Hematopoietic multipotent progenitor cell treated with erythropoietin and hydrocortisone succinate and interleukin-3 and kit ligand, for 17 days (in vitro differentiated cells): ENCODE measurements at regions not wholly inside any gene's neighbourhood (a gene's known extent, or its start where the extent isn't known, plus 50 kb on each side); places are given as distances from the start of the nearest gene placed in this dataset.
"Not testable (repeated sequence)": the region's sequence is repeated elsewhere in the genome, so short reads cannot be mapped to it uniquely, and the experiment has no call there.

ENCODE experiments used
- DNase-seq: peaks from one replicate; pipeline ENCODE4 v3.0.0-alpha.2; 2015; ENCODE audit warnings: low spot score

DNA sequence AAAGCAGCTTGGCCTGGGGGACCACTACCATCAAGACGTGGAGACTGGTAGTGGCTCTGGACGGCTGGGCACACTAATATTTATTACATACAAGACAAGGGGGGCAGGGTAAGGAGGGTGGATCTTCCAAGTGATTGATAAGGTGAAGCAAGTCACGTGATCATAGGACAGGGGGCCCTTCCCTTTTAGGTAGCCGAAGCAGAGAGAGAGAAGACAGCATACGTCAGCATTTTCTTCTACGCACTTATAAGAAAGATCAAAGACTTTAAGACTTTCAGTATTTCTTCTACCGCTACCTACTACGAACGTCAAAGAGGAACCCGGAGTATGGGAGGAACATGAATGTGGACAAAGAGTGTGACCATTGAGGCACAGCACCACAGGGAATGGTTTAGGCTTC lies 307.9 kb downstream of the RPIA start:
- no peak for DNase-seq

GRCh38 chr2:89000235-89000634 lies 308.8 kb downstream of the RPIA start:
- no peak for DNase-seq

DNA sequence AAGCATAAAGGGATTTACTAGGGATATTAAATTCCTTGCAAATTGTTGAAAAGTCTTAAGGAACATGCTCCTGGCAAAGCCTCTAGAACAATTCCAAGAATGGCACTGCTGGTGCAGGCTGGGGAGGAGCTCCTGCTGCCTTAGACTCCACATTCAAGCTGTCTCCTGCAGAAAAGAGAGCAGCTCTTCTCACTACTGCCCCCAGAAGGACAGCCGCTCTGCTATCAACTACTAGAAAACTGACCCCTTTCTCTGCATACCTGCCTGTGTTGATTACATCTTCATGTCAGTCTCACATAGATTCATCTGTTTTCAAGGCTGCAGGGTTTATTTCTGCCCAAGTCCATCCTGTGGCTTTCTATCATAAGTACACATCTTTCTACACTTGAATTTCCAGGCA lies 312.8 kb downstream of the RPIA start:
- DNase-seq: not testable (repeated sequence)

- DNase-seq: not testable (repeated sequence)
These were observed 329.1 kb downstream of the RPIA start for GRCh38 chr2:89020566-89020965.

GRCh38 chr2:89026296-89026695 lies 334.8 kb downstream of the RPIA start:
- DNase-seq: not testable (repeated sequence)

DNA sequence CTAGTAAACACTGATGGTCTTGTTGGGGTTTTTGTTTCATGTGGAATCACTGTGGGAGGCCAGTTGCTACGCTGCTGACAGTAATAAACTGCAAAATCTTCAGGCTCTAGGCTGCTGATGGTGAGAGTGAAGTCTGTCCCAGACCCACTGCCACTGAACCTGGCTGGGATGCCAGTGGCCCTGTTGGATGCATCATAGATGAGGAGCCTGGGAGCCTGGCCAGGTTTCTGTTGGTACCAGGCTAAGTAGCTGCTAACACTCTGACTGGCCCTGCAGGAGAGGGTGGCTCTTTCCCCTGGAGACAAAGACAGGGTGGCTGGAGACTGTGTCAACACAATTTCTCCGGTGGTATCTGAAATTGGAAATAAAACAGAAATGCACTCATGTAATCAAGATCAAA lies 335.6 kb downstream of the RPIA start:
- not testable (repeated sequence) for DNase-seq

GRCh38 chr2:89027536-89027935 lies 336.1 kb downstream of the RPIA start:
- DNase-seq: not testable (repeated sequence)

GRCh38 chr2:89029257-89029656 lies 337.8 kb downstream of the RPIA start:
- not testable (repeated sequence) for DNase-seq

GRCh38 chr2:89048138-89049066 lies 356.9 kb downstream of the RPIA start:
- peak; percentile 12 for DNase-seq

GRCh38 chr2:89058616-89059015 lies 367.1 kb downstream of the RPIA start:
- DNase-seq: not testable (repeated sequence)

GRCh38 chr2:89061174-89061573 lies 369.7 kb downstream of the RPIA start:
- DNase-seq: not testable (repeated sequence)

GRCh38 chr2:89076771-89077170 lies 385.3 kb downstream of the RPIA start:
- DNase-seq: not testable (repeated sequence)

DNA sequence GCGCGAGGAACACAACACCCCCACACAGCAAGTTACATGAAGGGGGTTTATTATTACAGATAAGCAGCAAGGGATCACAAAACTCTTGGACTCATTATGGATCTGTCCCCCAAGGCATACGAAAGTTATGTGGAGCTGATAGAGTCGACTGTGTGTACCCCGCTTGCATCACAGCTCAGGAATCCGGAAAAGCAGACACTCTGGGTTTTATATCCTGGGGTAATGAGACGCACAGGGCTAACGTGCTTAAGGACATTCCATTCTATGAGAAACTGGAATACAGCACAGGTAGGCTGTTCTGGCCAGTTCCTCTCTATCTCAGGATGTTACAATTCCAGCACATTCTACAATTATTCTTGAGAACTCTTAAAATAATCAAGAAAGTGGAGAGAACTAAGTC lies 401.4 kb downstream of the RPIA start:
- not testable (repeated sequence) for DNase-seq

GRCh38 chr2:89095060-89095459 lies 403.6 kb downstream of the RPIA start:
- not testable (repeated sequence) for DNase-seq

DNA sequence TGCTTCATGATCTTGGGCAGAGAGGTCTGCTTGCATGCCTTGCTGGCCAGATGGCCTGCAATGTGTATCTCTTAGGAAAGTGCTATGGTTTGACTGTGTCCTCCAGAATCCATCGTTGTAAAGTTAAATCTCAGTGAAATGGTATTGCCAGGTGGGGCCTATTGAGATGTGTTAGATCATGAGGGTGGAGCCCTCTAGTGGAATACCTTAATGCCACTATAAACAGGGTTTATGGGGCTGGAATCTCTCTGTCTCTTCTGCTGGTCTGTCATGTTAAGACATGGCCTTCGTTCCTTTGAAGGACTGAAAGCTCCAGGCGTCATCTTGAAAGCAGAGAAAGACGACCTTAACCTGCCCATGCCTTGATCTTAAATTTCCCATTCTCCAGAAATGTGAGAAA lies 411.1 kb downstream of the RPIA start:
- not testable (repeated sequence) for DNase-seq

DNA sequence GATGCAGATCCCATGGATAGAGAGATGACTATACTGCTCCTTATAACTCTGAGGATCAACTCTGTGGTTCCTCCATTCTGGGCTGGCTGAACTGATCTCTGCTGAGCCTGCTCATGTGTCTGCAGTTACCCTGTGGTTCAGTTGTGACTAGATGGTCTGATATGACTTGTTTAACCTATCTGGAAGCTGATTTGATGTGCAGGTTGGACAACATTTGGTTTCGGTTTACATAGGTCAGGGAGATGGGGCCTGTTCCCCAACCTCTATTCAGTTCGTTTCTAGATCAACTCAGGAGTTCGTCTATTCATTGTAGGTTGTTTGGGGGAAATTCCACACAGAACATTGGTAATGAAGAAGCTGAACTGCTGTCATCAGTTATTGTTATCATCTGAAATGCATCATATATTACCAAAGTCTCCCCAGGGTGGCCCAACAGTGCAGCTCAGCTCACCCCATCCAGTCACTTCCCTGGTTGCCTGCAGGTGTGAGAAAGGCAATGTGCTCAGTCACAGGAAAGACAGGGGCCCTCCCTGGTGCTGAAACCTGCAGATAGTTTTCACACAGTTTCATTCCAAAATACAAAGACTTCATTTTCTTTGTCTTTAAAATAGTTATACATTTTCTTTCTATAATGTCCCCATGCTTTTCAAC lies 415.0 kb downstream of the RPIA start:
- not testable (repeated sequence) for DNase-seq

DNA sequence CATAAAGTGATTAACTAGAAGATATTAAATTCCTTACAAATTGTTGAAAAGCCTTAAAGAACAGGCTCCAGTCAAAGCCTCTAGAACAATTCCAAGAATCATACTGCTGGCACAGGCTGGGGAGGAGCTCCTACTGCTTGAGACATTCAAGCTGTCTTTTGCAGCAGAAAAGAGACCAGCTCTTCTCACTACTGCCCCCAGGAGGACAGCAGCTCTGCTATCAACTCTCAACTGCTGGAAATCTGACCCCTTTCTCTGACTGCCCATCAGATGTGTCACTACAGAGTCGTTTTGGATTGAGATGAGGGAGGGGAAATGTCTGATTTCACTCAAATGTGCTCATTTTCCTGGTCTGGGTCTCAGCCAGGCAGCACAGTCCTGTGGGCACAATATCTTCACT lies 421.0 kb downstream of the RPIA start:
- DNase-seq: not testable (repeated sequence)

DNA sequence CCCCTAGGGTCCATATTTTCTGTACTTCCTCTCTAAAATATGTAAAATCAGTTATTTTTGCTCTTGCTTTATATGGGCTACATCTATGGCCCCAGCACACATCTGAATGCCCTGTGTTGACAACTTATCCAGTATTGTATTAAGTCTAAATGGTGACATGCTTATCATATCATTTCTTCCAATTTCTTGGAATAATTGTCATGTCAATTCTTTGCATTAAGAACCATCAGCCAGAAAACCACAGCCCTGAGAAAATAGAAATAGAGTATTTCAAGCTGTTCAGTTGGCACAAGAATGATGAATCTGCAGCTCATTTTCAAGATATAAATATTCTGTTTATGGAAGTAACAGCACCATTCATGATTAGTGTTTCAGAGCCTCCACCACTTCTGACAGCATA lies 421.8 kb downstream of the RPIA start:
- DNase-seq: not testable (repeated sequence)

DNA sequence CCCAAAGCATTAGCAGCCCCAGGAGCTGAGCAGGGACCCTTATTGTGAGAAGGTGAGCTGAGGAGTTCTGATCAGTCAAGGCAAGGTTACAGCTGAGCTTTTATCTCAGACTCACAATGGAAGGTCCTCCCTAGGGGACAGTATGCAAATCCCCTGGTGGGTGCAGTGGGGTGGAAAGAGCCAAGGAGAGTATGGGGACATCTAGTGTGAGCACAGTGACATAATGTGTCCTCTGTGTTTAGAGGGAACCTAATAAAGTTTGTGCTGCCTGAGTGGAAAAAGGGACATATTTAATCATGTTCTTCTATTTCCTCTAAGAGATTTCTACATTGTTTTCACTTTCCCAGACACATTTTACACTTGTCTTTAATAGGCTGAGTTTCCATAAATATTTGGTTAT lies 438.0 kb downstream of the RPIA start:
- DNase-seq: not testable (repeated sequence)

DNA sequence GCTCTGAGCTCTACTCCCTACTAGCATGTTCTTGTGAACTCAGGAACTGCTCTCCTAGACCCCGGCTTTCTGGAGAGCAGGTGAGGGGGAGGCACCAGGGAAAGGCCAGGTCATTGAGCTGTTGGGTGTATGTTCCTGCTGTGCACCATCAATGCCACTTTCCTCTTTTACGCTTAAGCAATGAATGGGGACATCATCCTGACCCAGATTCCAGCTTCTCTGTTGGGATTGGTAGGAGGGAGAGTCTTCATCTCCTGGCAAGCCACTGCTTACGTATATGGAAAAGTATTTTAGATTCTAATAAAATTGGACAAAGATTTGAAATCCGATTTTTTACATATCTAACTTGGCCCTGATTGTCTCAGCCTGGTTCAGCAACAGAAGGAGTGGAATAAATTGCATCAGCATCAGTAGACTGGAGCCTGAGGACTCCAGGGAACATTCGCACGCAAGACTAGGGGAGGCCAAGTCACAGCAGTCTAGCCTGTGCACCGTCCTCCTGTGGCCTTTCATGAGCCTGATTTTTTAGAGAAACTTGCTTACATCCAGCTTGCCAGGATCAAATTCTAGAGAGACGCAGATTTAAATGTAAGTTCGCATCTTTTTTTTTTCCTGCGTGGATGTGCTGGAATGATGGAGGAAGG lies 439.3 kb downstream of the RPIA start:
- not testable (repeated sequence) for DNase-seq

- DNase-seq: not testable (repeated sequence)
These were observed 451.5 kb downstream of the RPIA start for GRCh38 chr2:89142959-89143358.

DNA sequence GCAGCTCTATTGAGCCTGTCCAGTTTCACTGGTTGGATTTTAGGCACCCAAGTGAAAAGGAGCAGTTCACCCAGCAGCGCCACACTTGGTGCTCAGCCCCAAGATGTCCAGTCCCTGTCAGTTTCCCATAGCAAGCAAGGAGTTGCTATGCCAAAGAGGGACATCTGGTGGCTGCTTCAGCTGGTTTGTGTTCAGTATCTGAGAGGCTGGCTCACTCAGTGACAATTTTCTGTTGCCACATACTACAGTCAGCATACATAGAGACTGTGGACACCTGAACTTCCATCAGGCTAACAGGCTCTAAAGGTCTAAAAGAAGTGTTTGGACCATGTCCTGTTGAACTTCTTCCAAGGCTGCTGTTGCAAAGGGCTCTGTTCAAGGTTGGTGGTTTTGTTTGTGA lies 453.9 kb downstream of the RPIA start:
- DNase-seq: not testable (repeated sequence)

DNA sequence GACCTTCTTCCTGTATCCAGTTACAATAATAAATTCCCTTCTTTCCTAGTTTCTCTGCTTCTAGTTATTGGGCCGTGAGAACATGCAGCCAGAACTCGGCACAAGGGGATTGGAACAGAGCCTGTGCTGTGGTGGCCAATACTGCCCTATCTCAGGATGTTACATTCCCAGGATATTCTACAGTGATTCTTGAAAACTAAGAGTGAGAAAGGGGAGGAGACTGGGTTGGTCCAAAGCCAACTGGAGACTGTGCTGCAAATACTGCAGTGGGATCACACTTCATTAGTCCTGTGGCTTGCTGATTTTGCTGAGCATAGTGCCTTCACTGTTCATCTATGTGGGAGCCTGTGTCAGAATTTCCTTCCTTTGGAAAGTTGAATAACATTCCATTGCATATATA lies 456.8 kb downstream of the RPIA start:
- DNase-seq: not testable (repeated sequence)
